T-helper 2 cell treated with Interferon-gamma antibody and Interleukin-4, amounts not matched to agents 100 ng/mL and 5 ng/mL, for 36 hours (primary cell): ENCODE measurements at regions not wholly inside any gene's neighbourhood (a gene's known extent, or its start where the extent isn't known, plus 50 kb on each side); places are given as distances from the start of the nearest gene placed in this dataset.

Source experiments
- intact Hi-C: fragments of 100-400 bp; cut with micrococcal nuclease; formaldehyde crosslinking; loops from one replicate; pipeline ENCODE4 v1.15.1; 2023

DNA sequence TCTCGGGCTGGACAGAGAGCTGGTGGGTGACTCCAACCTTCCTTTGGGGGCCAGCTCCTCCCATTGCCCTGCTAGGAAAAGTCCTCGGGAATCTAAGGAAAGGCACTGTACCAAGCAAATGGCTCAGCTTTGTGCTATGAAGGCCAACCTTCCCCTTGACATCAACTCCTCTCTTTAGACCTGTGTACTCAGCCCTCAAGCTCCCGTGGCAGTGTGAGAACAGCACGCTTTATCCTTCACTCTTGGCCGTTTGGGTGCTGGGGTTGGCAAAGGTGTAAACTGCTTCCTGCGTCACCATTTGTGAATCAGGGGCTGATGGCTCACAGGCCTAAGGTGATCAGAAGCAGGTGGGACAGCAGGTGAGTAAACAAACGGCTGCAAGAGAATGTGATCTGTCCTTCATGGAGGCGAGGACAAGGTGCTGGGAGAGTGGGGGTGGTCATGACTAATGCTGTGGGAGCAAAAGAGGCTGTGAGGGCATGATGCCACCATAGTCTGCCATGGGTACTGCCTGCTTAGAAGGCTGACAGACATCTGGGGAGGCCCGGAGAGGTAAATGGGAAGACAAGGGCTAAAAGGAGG is 165.2 kb upstream of the TPM1 start:
- intact Hi-C loops: no loop called here

DNA sequence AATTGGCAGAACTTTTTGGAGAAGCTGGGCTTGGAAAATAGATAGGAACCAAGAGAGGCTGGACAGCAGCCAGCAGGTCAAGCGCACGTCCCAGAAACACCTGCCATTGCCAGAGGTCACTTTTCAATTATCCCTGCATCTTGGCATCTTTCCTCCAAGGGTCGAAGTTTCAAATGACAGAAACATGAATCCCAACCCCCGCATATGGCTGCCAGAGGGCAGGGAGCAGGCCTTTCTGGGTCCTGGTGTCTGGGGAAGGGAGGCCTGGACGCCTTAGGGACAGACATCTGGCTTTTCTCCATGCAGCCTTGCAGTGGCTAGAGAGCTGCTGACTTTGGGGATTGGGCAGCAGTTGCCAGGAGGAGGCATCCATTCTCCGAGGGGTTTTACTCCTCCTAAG is 164.5 kb upstream of the TPM1 start:
- intact Hi-C loops: no loop called here

DNA sequence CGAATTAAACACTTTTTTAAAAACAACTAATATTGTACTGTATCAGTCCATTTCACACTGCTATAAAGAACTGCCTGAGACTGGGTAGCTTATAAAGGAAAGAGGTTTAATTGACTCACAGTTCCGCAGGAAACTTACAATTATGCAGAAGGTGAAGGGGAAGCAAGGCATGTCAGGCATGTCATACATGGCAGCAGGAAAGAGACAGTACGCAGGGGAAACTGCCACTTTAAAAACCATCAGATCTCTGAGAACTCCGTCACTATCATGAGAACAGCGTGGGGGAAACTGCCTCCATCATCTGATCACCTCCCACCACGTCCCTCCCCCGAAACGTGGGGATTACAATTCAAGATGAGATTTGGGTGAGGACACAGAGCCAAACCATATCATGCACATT is 162.8 kb upstream of the TPM1 start:
- intact Hi-C loops: no loop called here

GRCh38 chr15:62880278-62880677 is 162.3 kb upstream of the TPM1 start:
- intact Hi-C loops: no loop called here

GRCh38 chr15:62881056-62881455 is 161.5 kb upstream of the TPM1 start:
- intact Hi-C loops: no loop called here

GRCh38 chr15:62883938-62884479 is 158.5 kb upstream of the TPM1 start:
- intact Hi-C loops: no loop called here

DNA sequence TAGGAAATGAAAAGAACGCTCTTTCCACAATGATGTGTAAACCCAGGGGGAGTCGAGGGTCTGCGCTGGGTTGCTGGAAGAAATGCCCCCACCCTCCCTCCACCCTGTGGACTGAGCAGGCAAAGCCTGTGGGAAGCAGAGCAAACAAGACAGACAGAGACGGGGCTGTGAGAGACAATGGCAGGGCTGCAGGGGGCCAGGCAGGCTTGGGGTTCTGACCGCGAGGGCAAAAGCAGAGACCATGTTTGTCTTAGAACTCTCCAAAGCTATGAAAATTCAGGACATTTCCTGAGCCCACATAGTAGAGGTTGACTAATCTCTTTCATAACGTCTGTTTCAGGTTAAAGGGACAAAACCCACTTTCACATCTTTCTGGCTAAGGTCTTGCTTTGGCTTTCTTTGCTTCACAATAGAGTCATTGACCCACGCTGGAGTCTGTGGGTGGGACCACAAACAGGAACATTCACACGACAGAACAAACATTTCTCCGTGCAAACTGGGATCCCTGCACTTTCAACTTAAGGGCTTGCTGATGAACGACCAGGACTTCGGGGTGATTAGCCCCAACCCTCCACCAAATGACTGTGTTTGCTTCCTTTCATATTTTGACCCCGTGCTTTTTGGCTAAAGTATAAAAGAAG is 156.0 kb upstream of the TPM1 start:
- intact Hi-C loops: no loop called here

DNA sequence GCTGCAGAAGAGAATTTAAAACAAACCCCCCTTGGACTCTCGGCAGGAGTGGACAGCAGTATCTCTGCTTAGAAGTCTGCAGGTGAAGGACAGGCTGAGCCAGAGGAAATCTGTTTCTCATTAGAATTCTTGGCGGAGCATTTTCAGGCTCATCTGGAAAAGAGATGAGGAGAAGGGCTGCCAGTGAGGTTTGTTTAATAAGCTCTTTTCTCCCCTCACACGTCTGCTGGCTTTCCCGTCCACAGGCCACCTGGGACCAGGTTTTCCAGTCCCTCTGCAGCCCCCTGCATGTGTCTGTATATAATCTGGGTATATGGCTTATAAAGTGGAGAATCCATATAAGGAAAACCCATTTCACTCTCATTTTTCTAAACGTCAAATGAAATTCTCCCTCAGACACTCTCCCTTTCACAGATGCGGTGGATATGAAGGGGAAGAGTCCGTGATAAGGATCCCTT is 155.4 kb upstream of the TPM1 start:
- intact Hi-C loops: no loop called here

- intact Hi-C loops: no loop called here
Observed at GRCh38 chr15:62888623-62889022, 153.9 kb upstream of the TPM1 start.

DNA sequence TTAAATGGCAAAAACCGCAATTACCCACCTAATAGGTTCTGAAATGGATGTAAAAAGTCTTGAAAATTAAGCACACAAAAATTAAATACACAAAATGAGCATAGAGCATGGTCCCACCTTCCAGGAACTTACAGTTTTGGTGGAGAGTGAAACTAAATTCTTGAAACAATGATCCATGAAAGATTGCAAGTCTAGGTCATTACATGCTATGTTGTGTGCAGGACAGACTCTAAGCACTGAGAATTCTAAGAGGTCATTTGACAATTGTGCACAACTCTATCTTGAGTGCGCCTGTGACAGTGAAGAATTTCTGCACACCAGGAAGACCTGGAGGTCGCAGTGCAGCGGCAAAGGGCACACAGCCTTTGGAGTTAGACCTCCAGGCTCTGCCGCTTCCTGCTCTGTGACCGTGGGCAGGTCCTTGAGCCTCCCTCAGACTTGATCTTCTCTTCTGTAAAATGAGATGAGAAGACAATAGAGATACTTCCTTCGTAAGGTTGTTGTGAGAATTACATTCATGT is 153.3 kb upstream of the TPM1 start:
- intact Hi-C loops: no loop called here

GRCh38 chr15:62889734-62890505 is 152.6 kb upstream of the TPM1 start:
- intact Hi-C loops: no loop called here

DNA sequence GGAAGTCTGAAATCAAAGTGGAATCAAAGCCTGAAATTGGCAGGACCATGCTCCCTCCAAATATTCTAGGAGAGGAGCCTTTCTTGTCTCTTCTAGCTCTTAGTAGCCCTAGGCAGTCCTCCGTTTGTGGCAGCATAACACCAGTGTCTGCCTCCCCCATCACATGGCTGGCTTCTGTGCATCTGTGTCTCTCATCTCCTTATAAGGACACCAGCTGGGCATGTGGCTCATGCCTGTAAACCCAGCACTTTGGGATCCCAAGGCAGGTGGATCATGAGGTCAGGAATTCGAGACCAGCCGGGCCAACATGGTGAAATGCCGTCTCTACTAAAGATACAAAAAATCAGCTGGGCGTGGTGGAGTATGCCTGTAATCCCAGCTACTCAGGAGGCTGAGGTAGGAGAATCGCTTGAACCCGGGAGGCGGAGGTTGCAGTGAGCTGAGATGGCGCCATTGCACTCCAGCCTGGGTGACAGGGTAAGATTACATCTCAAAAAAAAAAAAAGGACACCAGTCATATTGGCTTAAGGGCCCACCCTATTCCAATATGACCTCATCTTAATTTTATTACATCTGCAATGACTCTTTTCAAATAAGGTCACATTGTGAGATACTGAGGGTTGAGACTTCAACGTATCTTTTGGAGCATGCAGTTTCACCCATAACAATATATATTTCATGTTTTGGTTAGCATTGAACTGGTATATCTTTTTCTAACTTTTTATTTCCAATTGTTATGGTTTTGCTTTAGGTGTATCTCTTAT is 148.0 kb upstream of the TPM1 start:
- intact Hi-C loops: no loop called here

- intact Hi-C loops: no loop called here
Observed at GRCh38 chr15:62895139-62895866, 147.2 kb upstream of the TPM1 start.

DNA sequence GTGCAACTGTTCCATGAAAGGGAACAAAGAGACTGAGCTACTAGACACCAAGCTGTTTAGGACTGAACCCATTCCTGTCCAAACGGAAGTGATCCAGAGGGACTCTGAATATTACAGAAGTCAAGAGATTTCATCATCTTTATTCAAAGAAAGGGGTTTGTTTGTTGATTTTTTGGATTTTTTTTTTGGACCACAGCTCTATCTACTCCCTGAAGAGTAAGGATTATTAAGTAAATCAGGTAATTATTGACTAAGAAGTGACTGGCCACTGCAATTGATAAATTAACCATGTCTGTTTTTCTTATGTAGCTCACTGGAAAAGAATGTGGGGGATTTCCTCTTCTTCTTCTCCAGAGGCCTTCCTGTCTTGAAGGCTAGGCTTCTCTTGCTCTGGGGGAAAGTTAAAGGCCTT is 146.6 kb upstream of the TPM1 start:
- intact Hi-C loops: no loop called here

DNA sequence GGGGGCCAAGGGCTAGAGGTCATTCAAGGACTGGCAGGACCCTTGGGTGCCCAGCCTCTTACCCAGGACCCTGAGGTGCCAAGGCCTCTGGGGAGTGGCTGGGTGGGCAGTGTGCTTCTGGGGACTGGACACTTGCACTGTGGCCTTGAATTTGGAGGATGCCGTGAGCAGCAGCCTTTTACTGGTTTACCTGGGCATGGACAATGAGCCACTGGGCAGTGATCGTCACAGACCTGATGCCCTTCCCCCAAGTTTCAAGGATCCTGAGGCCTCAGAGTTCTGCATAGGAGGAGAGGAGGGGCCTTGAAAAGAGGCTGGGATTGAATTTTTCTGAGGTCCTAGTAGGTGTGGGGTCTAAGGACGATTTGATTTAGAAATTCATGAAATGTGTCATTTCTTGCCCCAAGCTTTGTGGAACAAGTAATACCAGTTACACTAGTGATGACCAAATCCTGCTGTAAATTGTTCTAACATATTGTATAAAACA is 146.1 kb upstream of the TPM1 start:
- intact Hi-C loops: no loop called here

GRCh38 chr15:62896969-62897486 is 145.5 kb upstream of the TPM1 start:
- intact Hi-C loops: no loop called here

- intact Hi-C loops: no loop called here
Observed at GRCh38 chr15:62897634-62898033, 144.9 kb upstream of the TPM1 start.

GRCh38 chr15:62899090-62899493 is 143.5 kb upstream of the TPM1 start:
- intact Hi-C loops: no loop called here

DNA sequence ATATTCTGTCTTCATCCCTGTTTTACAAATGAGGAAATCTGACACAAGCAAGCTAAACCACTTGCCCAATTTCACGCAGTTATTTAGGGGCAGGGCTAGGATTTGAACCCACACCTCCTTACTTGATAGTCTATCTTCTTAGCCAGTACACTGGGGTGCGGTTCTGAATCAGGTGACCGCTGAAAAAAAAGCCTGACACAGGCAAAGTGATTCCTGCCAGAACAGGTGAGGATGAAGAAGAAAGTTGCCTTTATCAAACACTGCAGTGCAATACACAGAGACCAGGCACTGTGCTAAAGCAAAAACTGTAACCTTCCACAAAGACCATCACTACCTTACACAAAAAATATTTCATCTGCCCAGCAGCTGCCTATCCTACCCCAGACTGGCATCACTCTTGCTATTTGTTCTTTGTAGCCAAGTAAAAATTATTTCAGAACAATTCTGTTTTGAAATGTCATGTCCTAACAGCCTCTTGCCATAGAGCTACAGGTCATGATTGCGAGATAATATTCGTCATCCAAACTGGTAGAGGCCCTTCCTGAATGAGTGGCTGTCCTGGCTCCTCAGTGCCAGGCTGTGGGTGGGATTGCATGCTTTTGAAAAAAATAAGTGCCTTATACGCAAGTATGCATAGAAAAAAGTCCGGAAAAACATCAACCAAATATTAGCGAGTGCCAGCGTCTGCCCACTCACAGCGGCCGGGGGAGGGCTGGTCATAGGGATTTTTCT is 142.3 kb upstream of the TPM1 start:
- intact Hi-C loops: no loop called here

DNA sequence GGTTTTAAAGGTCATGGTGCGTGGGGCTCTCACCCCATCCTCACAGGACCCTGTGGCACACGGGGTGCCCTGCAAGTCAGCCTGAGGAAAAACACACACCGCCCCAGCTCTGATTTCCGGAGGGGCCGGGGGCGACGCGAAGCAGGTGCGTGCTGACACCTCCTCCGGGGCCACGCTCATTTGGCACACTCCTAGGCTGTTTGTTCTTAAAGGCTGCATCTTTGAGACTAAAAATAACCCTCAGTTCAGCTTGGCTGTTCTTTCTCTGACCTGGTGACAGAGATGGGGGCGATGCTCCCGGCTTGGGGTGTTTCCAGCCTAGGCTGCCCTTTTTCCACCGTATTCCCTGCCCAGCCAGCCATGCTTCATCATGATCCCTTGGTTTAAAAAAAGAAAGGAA is 141.5 kb upstream of the TPM1 start:
- intact Hi-C loops: no loop called here
